GM12878 (cell line): ENCODE measurements at regions not wholly inside any gene's neighbourhood (a gene's known extent, or its start where the extent isn't known, plus 50 kb on each side); places are given as distances from the start of the nearest gene placed in this dataset.

ENCODE experiments used
- BACH1 ChIP-seq: fragments of 450-650 bp; IDR thresholded peaks from 2 replicates; pipeline ENCODE4 v1.6.1; 2017; ENCODE audit warnings: mild to moderate bottlenecking, borderline replicate concordance
- CTCF ChIP-seq, 3 experiments: IDR thresholded peaks in 2 of 3; conservative IDR thresholded peaks in 1 of 3; 2 replicates each; pipeline ENCODE4 v1.5.1; 2011; ENCODE audit warnings: low read depth in 3 of 3, low read length in 3 of 3, mild to moderate bottlenecking in 3 of 3, control low read depth in 2 of 3, moderate library complexity in 2 of 3, inconsistent platforms in 1 of 3, mixed read lengths in 1 of 3; ENCODE audit not compliant: control insufficient read depth in 2 of 3, insufficient read depth in 1 of 3; ENCODE audit errors: extremely low read depth in 1 of 3
- KDM1A ChIP-seq: fragments of 200-600 bp; sonication (generic); IDR thresholded peaks from 2 replicates; pipeline ENCODE4 v1.6.1; 2016; ENCODE audit warnings: borderline replicate concordance
- NR2C2 ChIP-seq: IDR thresholded peaks from 2 replicates; pipeline ENCODE4 v1.6.1; 2011; ENCODE audit warnings: borderline replicate concordance, low read depth; ENCODE audit not compliant: control insufficient read depth, insufficient read length
- ZNF274 ChIP-seq: IDR thresholded peaks from one replicate; pipeline ENCODE4 v1.8.0; 2011; ENCODE audit not compliant: insufficient read length, insufficient read depth

- TF ChIP-seq CTCF (IDR thresholded peaks at IDR 0.05 in 2 of 3, conservative IDR thresholded peaks at IDR 0.05 in 1 of 3; ENCODE audit: control insufficient read depth in 2 of 3, extremely low read depth in 1 of 3, insufficient read depth in 1 of 3, low read depth in 3 of 3, low read length in 3 of 3) (no peak), NR2C2 (no peak), BACH1 (no peak), KDM1A (no peak), ZNF274 (no peak)
Measured at GRCh38 chr6:147930745-147931144, 411.9 kb upstream of the SASH1 start.
